HEK293T (cell line): ENCODE measurements at regions not wholly inside any gene's neighbourhood (a gene's known extent, or its start where the extent isn't known, plus 50 kb on each side); places are given as distances from the start of the nearest gene placed in this dataset.

Source experiments
- CTCF ChIA-PET: fragments of 350-600 bp; formaldehyde crosslinking; extraction: SDS; loops from one replicate; lab custom pipeline; 2021; ENCODE audit warnings: antibody characterized with exemption, inconsistent platforms; lab: Yijun Ruan, JAX
- POLR2A ChIA-PET: fragments of 350-600 bp; formaldehyde crosslinking; extraction: SDS; loops from one replicate; lab custom pipeline; 2020; ENCODE audit warnings: antibody characterized with exemption, inconsistent platforms; lab: Yijun Ruan, JAX
- DNase-seq: peaks from one replicate; pipeline ENCODE4 v3.0.0; 2012; ENCODE audit warnings: mixed read lengths; ENCODE audit errors: extremely low spot score
- ARNT ChIP-seq: fragments of 450-650 bp; IDR thresholded peaks from 2 replicates; pipeline ENCODE4 v1.6.1; 2017; ENCODE audit warnings: mild to moderate bottlenecking
- BHLHE40 ChIP-seq: fragments of 450-650 bp; IDR thresholded peaks from 2 replicates; pipeline ENCODE4 v1.6.1; 2016; ENCODE audit warnings: mild to moderate bottlenecking, moderate library complexity, borderline replicate concordance
- CTBP1 ChIP-seq: fragments of 450-650 bp; IDR thresholded peaks from 2 replicates; pipeline ENCODE4 v1.6.1; 2016; ENCODE audit warnings: borderline replicate concordance
- ELF4 ChIP-seq: fragments of 450-650 bp; IDR thresholded peaks from 2 replicates; pipeline ENCODE4 v1.6.1; 2017; ENCODE audit warnings: antibody characterized with exemption
- FOXA1 ChIP-seq: fragments of 450-650 bp; IDR thresholded peaks from 2 replicates; pipeline ENCODE4 v1.6.1; 2016; ENCODE audit warnings: mild to moderate bottlenecking
- FOXK2 ChIP-seq: fragments of 450-650 bp; IDR thresholded peaks from 2 replicates; pipeline ENCODE4 v1.6.1; 2016; ENCODE audit warnings: mild to moderate bottlenecking
- FOXM1 ChIP-seq: fragments of 450-650 bp; IDR thresholded peaks from 2 replicates; pipeline ENCODE4 v1.6.1; 2017; ENCODE audit warnings: mild to moderate bottlenecking, borderline replicate concordance
- HDGF ChIP-seq: fragments of 450-650 bp; IDR thresholded peaks from 2 replicates; pipeline ENCODE4 v1.6.1; 2017; ENCODE audit warnings: antibody characterized with exemption, borderline replicate concordance
- L3MBTL2 ChIP-seq: fragments of 450-650 bp; conservative IDR thresholded peaks from 2 replicates; pipeline ENCODE4 v1.6.1; 2016; ENCODE audit warnings: mild to moderate bottlenecking
- LEF1 ChIP-seq: fragments of 450-650 bp; IDR thresholded peaks from 2 replicates; pipeline ENCODE4 v1.6.1; 2017; ENCODE audit warnings: mild to moderate bottlenecking, borderline replicate concordance
- NFRKB ChIP-seq: fragments of 450-650 bp; IDR thresholded peaks from 2 replicates; pipeline ENCODE4 v1.6.1; 2016; ENCODE audit warnings: mild to moderate bottlenecking, moderate library complexity
- SP1 ChIP-seq: fragments of 450-650 bp; IDR thresholded peaks from 2 replicates; pipeline ENCODE4 v1.6.1; 2017
- SUZ12 ChIP-seq: fragments of 450-650 bp; IDR thresholded peaks from 2 replicates; pipeline ENCODE4 v1.6.1; 2016; ENCODE audit warnings: mild to moderate bottlenecking
- TARDBP ChIP-seq: fragments of 450-650 bp; IDR thresholded peaks from 2 replicates; pipeline ENCODE4 v1.6.1; 2016
- ZNF384 ChIP-seq: fragments of 450-650 bp; IDR thresholded peaks from 2 replicates; pipeline ENCODE4 v1.6.1; 2016
- TF ChIP-seq, protein P1 (sequence below): fragments of 450-650 bp; IDR thresholded peaks from 2 replicates; pipeline ENCODE4 v1.6.1; 2016

DNA sequence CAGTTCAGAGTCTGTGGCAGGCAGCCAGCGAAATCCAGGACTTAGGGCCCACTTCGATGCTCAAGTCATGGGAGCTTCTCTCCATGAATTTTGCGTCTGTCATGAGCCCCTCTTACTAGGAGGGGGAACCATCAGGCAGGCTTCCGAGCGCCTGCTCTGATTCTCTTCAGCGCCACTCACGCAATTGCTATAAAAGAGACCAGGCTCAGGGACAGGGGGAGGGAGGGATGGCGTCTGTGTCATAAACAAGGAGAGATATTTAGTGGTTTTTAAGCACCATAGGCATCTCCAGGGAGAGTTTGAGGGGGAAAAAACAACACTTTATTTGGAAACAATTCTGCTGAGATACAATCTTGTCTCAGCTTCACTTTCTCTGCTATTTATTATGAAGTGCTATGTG lies 60.6 kb downstream of the NAV1 start:
- no peak for DNase-seq
- TF ChIP-seq L3MBTL2: no peak
- no peak for TF ChIP-seq ELF4
- TF ChIP-seq, protein P1, sequence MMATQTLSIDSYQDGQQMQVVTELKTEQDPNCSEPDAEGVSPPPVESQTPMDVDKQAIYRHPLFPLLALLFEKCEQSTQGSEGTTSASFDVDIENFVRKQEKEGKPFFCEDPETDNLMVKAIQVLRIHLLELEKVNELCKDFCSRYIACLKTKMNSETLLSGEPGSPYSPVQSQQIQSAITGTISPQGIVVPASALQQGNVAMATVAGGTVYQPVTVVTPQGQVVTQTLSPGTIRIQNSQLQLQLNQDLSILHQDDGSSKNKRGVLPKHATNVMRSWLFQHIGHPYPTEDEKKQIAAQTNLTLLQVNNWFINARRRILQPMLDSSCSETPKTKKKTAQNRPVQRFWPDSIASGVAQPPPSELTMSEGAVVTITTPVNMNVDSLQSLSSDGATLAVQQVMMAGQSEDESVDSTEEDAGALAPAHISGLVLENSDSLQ: no peak
- TF ChIP-seq BHLHE40: no peak
- TF ChIP-seq SUZ12: no peak
- no peak for TF ChIP-seq FOXA1
- no peak for TF ChIP-seq NFRKB
- no peak for TF ChIP-seq CTBP1
- TF ChIP-seq TARDBP: no peak
- no peak for TF ChIP-seq HDGF
- no peak for TF ChIP-seq ZNF384
- no peak for TF ChIP-seq FOXK2
- TF ChIP-seq LEF1: no peak
- no peak for TF ChIP-seq ARNT
- POLR2A ChIA-PET: no interaction called here
- CTCF ChIA-PET: no interaction called here

DNA sequence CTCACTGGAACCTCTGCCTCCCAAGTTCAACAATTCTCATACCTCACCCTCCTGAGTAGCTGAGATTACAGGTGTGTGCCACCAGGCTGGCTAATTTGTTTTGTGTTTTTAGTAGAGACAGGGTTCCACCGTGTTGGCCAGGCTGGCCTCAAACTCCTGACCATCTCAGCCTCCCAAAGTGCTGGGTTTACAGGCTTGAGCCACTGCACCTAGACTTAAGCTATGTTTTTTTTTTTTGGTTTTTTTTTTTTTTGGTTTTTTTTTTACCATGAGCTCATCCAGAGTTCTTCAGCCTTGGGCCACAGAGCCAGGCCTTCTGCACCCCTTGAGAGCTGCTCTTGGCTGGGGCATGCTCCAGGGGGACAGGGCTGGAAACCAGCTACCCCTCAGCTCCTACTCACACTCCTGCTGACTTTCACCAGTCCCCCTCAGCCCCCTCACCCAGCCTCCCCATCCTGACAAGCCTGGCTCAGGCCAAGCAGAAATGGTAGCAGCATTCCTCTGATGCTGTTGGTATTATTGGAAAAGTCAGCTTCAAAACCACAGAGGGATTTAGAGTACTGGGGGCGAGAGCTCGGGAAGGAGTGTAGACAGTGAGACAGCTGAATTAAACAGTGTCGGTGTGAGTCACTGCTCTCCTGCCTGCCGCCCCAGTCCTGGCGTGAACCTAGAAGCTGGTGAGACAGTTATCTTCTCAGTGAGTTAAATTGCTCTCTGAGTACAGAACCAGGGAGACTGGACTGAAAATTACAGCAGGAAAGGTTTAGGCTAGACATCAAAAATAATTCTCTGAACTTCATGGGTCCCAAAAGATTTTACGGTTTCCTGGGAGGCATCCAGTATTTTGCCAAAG lies 63.7 kb downstream of the NAV1 start:
- DNase-seq: no peak
- CTCF ChIA-PET: interaction anchor here (0.7 to 1.2 kb wide), 2 partner anchors 107 to 213 kb away, joined by 3 to 4 read pairs; no protein-coding TSS in a partner anchor
- TF ChIP-seq TARDBP (no peak), HDGF (no peak), FOXK2 (no peak), LEF1 (no peak), L3MBTL2 (no peak), FOXA1 (no peak), ARNT (no peak), NFRKB (no peak)
- POLR2A ChIA-PET: no interaction called here

DNA sequence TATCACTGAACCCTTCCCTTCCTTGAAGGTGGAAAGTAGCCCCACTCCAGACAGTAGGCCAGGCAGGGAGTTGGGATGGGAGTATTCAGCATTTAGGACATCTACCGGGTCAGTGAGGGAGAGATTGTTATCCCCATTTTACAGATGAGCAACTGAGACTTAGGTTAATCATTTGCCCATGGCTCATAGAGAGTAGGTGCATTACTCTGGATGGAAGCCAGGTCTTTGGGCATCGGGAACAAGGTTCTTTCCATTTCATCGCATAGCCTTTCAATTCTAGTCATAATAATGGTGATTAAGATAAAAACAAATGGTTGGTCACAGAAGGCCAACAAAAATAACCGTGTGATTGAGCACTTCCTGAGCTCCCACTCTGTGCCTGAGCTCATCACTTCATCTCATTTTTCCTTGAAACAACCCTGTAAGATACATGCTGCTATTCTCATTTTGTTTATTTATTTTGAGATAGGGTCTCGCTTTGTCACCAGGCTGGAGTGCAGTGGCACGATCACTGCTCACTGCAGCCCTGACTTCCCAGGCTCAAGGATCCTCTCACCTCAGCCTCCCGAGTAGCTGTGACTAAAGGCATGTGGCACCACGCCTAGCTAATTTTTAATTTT lies 64.8 kb downstream of the NAV1 start:
- TF ChIP-seq FOXK2 (no peak), FOXA1 (no peak)
- ChIA-PET CTCF (interaction anchor here (1.1 kb wide), 1 partner anchor 11 kb away, joined by 3 read pairs; no protein-coding TSS in a partner anchor), POLR2A (no interaction called here)
- no peak for DNase-seq

DNA sequence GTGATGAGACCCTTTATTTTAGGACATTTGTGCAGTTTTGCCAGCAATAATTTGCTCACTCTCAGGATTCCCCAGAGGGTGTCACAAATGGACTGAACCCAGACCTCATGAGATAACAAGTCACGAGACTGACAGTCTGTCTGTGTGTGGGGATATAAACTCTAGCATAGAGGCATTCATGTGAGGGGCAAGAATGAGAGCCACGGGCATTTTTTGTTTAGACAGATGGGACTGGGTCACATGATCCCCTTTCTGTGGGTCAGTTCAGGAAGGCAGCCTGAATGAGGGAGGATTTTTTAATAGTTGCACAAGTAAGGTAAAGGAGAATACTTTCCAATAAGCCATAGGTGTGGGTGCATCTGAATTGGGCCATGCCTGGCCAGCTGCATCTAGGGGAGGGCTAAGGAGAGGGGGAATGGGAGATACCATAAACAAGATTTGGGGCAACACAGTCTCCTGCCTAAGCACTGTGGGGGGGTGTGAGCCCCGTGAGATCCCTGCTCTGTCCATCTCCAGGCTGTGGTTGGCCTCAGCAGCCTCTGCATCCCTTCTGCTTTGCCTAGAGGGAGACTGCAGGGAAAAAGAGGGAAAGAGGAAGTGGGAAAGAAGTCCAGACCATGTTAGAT lies 66.6 kb downstream of the NAV1 start:
- CTCF ChIA-PET: no interaction called here
- TF ChIP-seq ZNF384: no peak
- POLR2A ChIA-PET: no interaction called here
- no peak for DNase-seq

DNA sequence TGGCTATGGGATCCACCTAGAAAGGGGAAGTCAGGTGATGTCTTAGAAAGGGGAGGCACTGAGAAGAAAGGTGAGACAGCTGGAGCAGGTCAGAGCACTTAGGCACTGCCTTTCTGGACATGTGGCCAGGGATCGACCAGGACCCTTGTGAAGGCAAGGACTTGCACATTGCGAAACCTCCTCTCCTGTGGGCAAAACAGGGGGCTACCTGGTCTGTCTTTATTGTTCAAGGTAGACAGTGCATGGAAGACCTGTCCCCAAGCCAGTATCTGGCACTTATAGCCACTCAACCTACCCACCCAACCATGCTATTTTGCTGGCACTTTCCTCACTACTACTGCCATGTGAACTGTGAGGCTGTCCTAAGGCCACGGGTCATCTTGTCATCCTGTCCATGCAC lies 67.2 kb downstream of the NAV1 start:
- TF ChIP-seq BHLHE40 (no peak), ARNT (no peak), L3MBTL2 (no peak), NFRKB (no peak), ELF4 (no peak), CTBP1 (no peak), HDGF (no peak), FOXM1 (no peak), FOXA1 (no peak), LEF1 (no peak), SUZ12 (no peak), ZNF384 (no peak)
- TF ChIP-seq, protein P1: no peak
- no peak for DNase-seq
- POLR2A ChIA-PET: no interaction called here
- CTCF ChIA-PET: no interaction called here

DNA sequence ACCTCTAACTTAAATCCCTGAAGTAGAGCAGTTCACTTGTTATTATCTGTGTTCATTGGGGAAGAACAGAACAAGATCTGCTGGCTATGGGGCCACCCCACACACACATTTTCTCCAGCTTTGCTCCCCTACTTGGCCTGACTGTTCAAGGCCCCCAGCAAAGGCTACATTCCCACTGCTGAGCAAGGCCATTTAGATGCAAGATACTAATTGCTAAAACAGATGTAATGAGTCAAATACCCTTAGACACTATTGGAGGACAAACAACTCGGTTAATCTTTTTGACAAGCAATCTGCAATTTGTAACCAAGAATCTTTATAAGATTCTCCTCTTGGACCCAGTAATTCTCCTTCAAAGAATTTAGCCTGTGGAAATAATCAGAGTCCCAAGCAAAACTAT lies 67.7 kb downstream of the NAV1 start:
- ChIA-PET CTCF (interaction anchor here (0.6 kb wide), 1 partner anchor 1309 kb away, joined by 3 read pairs; no protein-coding TSS in a partner anchor), POLR2A (no interaction called here)
- no peak for TF ChIP-seq FOXK2
- no peak for TF ChIP-seq ARNT
- no peak for TF ChIP-seq ZNF384
- no peak for TF ChIP-seq ELF4
- TF ChIP-seq LEF1: no peak
- no peak for TF ChIP-seq L3MBTL2
- TF ChIP-seq FOXM1: no peak
- TF ChIP-seq FOXA1: no peak
- TF ChIP-seq, protein P1: no peak
- TF ChIP-seq SP1: no peak
- no peak for TF ChIP-seq HDGF
- TF ChIP-seq BHLHE40: no peak
- no peak for TF ChIP-seq NFRKB
- TF ChIP-seq TARDBP: no peak
- TF ChIP-seq SUZ12: no peak
- no peak for DNase-seq
